ENCODE measurements at regions not wholly inside any gene's neighbourhood (a gene's known extent, or its start where the extent isn't known, plus 50 kb on each side); places are given as distances from the start of the nearest gene placed in this dataset.

DNA sequence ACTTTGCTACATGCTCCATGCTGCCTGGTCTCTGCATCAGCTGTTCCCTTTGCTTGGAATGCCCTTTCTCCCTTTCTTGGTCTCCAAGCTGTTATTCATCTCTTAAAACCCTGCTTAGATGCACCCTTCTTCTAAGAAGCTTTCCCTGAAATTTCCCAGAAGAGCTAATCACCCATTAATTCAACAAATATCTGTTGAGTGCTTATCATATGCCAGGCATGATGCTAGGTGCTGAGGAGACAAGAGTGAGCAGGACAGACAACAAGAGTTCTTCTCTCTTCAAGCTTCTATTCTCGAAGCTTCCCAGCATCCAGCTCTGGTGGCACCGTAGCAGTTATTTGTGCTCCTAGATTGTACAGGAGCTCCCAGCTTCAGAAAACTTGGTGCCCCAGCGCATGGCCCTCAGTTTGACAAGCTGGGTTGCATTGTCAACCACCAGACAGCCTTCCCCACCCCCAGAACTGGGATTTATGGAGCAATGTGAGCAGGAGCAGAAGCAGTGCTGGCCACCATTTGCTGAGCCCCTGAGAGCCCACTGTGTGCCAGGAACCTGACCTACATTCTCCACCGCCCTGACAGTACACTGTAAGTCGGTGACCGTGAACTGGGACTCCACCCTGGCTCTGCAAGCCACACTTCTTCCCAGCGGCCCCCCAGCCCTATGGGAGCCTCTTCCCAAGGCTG lies 68.0 kb upstream of the ACOT11 start:
- no peak for DNase-seq
- peaks cover 5% of the 10 kb centered on the region for H3K27me3 Mint-ChIP-seq (ENCODE audit: unreplicated experiment)
- H3K27ac Mint-ChIP-seq (ENCODE audit: unreplicated experiment) = no peak overlapping the region
- no peak overlapping the region for H3K4me3 Mint-ChIP-seq (ENCODE audit: unreplicated experiment)
- peaks cover 20% of the 10 kb centered on the region for H3K4me1 Mint-ChIP-seq (ENCODE audit: low read depth, unreplicated experiment)
- H3K36me3 Mint-ChIP-seq (ENCODE audit: unreplicated experiment) = no peaks in the 10 kb centered on the region
- TF ChIP-seq, protein P1, sequence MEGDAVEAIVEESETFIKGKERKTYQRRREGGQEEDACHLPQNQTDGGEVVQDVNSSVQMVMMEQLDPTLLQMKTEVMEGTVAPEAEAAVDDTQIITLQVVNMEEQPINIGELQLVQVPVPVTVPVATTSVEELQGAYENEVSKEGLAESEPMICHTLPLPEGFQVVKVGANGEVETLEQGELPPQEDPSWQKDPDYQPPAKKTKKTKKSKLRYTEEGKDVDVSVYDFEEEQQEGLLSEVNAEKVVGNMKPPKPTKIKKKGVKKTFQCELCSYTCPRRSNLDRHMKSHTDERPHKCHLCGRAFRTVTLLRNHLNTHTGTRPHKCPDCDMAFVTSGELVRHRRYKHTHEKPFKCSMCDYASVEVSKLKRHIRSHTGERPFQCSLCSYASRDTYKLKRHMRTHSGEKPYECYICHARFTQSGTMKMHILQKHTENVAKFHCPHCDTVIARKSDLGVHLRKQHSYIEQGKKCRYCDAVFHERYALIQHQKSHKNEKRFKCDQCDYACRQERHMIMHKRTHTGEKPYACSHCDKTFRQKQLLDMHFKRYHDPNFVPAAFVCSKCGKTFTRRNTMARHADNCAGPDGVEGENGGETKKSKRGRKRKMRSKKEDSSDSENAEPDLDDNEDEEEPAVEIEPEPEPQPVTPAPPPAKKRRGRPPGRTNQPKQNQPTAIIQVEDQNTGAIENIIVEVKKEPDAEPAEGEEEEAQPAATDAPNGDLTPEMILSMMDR (IDR thresholded peaks at IDR 0.05; ENCODE audit: partially characterized antibody, unreplicated experiment) = no peak
- H3K9me3 Mint-ChIP-seq (ENCODE audit: unreplicated experiment) = peaks cover 5% of the 10 kb centered on the region

DNA sequence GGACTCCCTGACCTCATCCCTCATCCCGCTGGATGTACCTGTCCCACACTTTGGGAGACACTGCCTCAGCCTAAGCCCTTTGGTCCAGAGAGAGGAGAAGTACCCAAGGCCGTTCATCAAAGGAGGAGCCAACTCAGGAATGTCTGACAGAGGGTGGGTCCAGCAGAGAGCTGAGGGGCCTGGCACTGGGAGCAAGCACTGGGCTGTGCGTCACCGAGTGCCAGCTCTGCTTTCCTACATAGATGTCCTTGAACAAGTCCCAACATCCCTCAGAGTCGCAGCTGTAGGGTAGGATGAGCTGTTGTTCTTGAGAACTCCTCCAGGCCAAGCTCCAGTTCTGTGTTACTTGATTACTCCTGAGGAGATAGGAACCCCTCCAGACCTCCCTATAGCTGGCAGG lies 68.8 kb upstream of the ACOT11 start:
- Mint-ChIP-seq H3K27me3 (ENCODE audit: unreplicated experiment) (peaks cover 5% of the 10 kb centered on the region), H3K9me3 (ENCODE audit: unreplicated experiment) (peaks cover 7% of the 10 kb centered on the region), H3K36me3 (ENCODE audit: unreplicated experiment) (no peaks in the 10 kb centered on the region), H3K4me1 (ENCODE audit: low read depth, unreplicated experiment) (peaks cover 22% of the 10 kb centered on the region), H3K27ac (ENCODE audit: unreplicated experiment) (no peak overlapping the region), H3K4me3 (ENCODE audit: unreplicated experiment) (no peak overlapping the region)
- no peak for DNase-seq
- TF ChIP-seq, protein P1 (IDR thresholded peaks at IDR 0.05; ENCODE audit: partially characterized antibody, unreplicated experiment) = no peak

DNA sequence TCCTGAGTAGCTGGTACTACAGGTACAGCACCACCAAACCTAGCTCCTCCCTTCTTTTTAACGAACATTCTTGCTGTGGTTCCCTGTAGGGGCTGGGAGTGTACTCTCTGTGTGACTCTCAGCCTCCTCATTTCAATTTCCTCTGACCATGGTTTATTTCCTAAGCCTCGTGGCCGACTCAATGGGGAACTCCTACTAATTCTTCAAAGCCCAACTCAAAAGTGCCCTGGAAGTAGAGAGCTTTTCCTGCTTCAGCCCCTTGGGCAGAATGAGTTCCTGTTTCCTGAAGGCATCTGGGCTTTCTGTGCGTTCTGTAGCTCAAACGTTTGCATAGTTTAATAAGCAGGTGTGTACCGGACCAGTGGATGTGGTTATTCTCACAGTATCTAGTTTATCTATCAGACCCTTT lies 70.9 kb upstream of the ACOT11 start:
- H3K27ac Mint-ChIP-seq (ENCODE audit: unreplicated experiment) = peak overlapping the region; percentile 1
- H3K27me3 Mint-ChIP-seq (ENCODE audit: unreplicated experiment) = peaks cover 12% of the 10 kb centered on the region
- peaks cover 33% of the 10 kb centered on the region for H3K4me1 Mint-ChIP-seq (ENCODE audit: low read depth, unreplicated experiment)
- no peaks in the 10 kb centered on the region for H3K36me3 Mint-ChIP-seq (ENCODE audit: unreplicated experiment)
- peaks cover 14% of the 10 kb centered on the region for H3K9me3 Mint-ChIP-seq (ENCODE audit: unreplicated experiment)
- TF ChIP-seq, protein P1 (IDR thresholded peaks at IDR 0.05; ENCODE audit: partially characterized antibody, unreplicated experiment) = no peak
- no peak overlapping the region for H3K4me3 Mint-ChIP-seq (ENCODE audit: unreplicated experiment)
- DNase-seq = no peak

DNA sequence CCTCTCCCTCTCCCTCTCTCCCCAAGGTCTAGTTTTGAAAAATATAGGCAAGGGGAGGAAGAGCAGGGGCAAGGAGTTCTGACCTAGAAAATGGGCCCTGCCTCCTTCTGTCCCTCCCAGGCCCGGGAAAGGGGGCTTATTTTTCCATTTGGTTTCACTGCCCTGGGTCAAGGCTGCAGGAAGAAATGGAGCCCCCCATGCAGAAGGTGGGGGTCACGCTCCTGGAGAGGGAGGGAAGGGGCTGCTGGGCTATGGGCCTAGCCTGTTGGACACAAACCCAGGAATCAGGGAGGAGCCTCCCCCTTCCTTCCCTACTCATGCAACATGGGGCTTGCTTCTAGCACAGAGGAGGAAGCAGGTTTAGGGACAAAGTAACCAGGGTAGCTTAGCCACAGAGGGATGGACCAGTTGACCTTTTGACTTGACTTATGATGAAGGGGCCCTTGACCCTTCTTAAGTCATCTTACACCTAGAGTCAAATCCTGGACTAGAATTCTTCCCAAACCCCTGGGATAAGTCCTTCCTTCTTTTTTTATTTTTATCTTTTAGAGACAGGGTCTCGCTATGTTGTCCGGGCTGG lies 70.4 kb upstream of the SSBP3 start:
- Mint-ChIP-seq H3K27ac (ENCODE audit: unreplicated experiment) (peak overlapping the region; percentile 99), H3K36me3 (ENCODE audit: unreplicated experiment) (no peaks in the 10 kb centered on the region), H3K4me1 (ENCODE audit: low read depth, unreplicated experiment) (peaks cover 33% of the 10 kb centered on the region), H3K27me3 (ENCODE audit: unreplicated experiment) (peaks cover 12% of the 10 kb centered on the region), H3K4me3 (ENCODE audit: unreplicated experiment) (peak overlapping the region; percentile 75), H3K9me3 (ENCODE audit: unreplicated experiment) (peaks cover 14% of the 10 kb centered on the region)
- no peak for DNase-seq
- TF ChIP-seq, protein P1 (IDR thresholded peaks at IDR 0.05; ENCODE audit: partially characterized antibody, unreplicated experiment) = no peak

DNA sequence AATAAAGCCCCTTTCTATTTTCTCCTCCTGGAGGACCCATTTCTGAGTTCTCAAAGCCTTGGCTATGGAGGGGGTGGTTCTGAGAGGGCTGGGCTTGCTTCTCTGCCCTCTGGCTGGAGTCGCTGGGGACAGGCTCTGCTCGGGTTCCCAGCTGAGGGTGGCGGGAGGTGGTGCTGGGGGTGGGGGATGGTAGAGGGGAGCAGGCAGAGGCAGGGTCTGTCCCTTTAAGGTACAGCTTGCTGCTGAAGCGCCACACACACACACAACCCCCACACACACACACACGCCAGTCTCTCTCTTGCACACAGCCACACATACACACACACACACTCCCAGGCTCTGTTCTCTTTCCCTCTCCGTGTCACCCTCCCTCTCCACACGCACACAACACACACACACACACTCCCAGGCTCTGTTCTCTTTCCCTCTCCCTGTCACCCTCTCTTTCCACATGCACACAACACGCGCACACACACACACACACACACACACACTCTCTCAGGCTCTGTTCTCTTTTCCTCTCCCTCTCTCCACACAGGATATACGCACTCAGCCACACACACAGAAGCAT lies 69.8 kb upstream of the SSBP3 start:
- H3K36me3 Mint-ChIP-seq (ENCODE audit: unreplicated experiment) = no peaks in the 10 kb centered on the region
- H3K4me1 Mint-ChIP-seq (ENCODE audit: low read depth, unreplicated experiment) = peaks cover 36% of the 10 kb centered on the region
- H3K4me3 Mint-ChIP-seq (ENCODE audit: unreplicated experiment) = peak overlapping the region; percentile 75
- TF ChIP-seq, protein P1 (IDR thresholded peaks at IDR 0.05; ENCODE audit: partially characterized antibody, unreplicated experiment) = no peak
- H3K9me3 Mint-ChIP-seq (ENCODE audit: unreplicated experiment) = peaks cover 14% of the 10 kb centered on the region
- peak; percentile 72 for DNase-seq
- H3K27ac Mint-ChIP-seq (ENCODE audit: unreplicated experiment) = peak overlapping the region; percentile 99
- H3K27me3 Mint-ChIP-seq (ENCODE audit: unreplicated experiment) = peaks cover 15% of the 10 kb centered on the region
